ENCODE measurements at regions not wholly inside any gene's neighbourhood (a gene's known extent, or its start where the extent isn't known, plus 50 kb on each side); places are given as distances from the start of the nearest gene placed in this dataset.

DNA sequence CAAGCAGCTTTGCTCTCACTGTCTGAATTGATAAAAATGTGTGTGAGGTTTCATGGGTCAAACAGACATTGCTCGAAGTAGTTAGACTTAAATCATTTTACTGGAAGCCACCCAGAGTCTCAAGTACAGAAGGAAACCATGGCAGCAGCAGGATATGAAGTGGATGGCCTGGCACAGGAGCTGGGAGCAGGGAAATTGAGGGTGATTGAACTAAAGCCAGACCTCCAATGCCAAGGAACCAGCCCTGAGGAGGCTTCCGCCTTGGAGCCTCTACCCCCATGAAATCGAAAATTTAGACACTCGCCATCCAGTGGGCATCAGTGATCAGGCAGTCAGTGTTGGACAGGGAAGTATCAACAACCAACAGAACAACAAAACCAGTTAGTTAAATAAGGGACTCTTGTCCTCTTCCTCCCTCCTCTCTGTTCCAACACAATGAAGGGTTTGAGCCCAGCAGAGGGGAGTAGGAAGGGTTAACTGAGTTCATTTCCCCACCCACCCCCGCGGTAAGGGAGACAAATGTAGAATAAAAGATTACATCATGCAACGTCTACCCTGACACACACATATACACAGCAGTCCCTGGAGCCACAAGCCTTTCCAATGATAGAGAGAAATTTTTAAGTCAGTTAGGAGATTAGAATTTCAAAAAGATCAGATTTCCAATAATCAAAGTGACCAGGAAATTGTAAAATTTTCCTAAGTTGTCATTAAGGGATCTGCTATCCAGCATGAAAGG, 156.3 kb downstream of the SLC16A9 start:
- DNase-seq (ENCODE audit: low spot score), result no peak

DNA sequence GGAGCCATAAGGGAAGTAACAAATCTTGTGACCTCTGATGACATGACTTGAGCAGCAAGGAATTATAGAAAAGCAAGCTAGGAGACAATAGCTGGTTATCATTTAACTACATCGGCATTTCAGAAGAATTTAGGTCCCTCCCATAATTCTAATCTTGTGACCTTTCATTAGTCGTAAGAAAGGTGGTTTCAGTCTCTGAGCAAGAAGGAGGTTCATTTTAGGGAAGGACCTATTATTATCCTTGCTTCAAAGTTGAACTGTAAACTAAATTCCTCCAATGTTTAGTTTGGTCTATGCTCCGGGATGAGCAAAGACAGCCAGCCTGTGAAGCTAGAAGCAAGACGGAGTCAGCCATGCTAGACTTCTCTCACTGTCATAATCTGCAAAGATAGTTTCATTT, 159.6 kb downstream of the SLC16A9 start:
- no peak for DNase-seq (ENCODE audit: low spot score)

- no peak for DNase-seq (ENCODE audit: low spot score)
Measured at GRCh38 chr10:59538623-59539022, 171.0 kb downstream of the SLC16A9 start.

DNA sequence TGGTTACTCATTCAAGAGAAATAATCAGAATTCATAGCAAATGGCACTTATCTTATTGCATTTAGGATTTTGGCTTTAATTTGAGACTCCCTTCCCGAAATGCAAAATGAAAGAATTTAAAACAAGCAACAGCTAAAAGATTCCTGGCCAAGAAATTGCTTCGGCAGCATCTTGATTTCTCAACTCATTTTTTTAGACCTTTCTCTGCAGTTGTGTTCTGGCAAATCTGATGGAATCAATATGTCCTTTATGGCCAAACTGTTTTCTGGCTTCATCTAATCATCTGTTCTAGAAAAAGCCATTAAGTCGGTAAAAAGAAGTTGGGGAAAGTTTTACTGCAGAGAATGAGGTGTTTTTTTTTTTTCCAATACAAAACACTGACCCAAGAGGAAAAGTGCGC, 172.1 kb downstream of the SLC16A9 start:
- DNase-seq (ENCODE audit: low spot score), result no peak

GRCh38 chr10:59536167-59537014, 173.3 kb downstream of the SLC16A9 start:
- DNase-seq (ENCODE audit: low spot score), result no peak

DNA sequence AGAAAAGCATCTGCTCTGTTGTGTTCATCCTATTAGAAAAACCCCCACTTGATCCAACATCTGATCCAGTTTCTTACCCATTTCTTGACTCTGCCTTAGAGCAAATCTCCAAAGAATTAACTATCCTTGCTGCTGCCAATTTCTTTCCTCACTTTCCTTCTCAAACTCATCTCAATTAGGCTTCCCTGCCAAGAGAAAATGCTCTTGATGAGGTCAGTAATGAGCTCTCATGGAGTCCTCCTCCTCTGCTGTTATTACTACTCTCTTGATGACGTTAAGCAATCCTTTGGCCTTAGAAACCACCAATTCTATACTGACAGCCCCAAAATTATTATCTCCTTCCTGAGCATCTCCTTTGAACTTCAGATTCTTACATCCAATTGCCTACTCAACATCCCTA, 162.0 kb upstream of the FAM13C start:
- no peak for DNase-seq (ENCODE audit: low spot score)

GRCh38 chr10:59523851-59524250, 161.5 kb upstream of the FAM13C start:
- no peak for DNase-seq (ENCODE audit: low spot score)

GRCh38 chr10:59517996-59518395, 155.6 kb upstream of the FAM13C start:
- no peak for DNase-seq (ENCODE audit: low spot score)

DNA sequence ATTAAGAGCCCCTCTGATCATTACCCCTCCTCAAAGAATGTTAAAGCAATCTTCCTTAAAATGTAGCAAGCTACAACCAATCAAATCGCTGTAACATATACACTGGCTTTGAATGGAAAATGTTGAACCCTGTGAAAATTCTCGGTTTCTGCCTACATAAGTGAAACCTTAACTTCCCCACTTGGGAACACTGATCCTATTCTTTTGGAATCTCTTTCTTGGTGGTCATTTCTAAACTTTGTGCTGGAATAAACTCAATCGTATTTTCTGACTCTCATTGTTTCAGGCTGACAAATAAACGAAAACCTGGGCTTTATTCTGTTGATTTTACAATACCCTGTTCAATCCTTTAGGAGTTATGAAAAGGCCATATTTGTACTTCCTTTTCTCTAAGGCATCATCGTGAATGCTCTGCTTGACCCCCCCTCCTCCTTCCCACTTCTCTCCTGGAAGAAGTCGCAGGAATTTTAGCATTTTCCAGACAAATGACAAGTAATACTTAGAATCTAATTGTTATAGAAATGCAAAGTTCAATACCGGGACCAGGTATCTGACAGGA, 155.1 kb upstream of the FAM13C start:
- DNase-seq (ENCODE audit: low spot score), result no peak

GRCh38 chr10:59513558-59513957, 151.2 kb upstream of the FAM13C start:
- no peak for DNase-seq (ENCODE audit: low spot score)

DNA sequence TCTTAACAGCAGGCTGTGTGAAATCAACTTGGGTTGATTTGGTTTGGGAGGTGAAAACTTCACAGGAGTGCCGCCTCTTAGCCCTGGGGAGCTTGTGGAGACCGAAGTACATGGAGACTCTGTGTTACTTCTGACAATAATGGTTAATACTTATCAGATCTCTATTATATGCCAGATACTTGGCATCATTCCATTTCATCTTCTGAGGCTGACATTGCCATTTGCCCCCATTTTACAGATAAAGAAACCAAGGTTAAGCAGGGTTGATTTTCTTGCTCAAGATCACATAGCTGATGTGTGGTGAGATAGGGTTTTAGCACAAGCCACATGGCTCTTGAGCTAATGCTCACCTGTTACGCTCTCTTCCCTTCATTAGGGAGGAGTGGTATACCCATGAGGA, 150.6 kb upstream of the FAM13C start:
- no peak for DNase-seq (ENCODE audit: low spot score)

GRCh38 chr10:59508956-59509355, 146.6 kb upstream of the FAM13C start:
- DNase-seq (ENCODE audit: low spot score), result no peak

GRCh38 chr10:59508296-59508695, 145.9 kb upstream of the FAM13C start:
- no peak for DNase-seq (ENCODE audit: low spot score)

DNA sequence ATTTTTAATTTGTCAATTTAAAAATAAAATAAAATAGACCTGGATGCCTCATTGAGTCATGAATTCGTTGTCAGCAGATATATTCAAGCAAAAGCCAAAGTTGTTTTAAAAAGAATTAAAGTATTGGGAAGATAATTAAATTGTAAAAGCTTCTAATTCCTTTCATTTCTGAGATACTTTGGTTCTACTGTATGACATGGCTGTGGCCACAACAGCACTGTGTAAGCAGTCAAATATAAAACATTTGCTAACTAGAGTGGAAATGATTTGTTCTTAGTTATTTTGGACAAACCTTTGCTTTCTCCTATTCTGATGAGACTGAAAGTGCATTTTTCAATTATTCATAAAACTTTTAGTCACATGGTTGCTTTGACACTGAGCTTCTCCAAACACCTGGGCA, 143.6 kb upstream of the FAM13C start:
- DNase-seq (ENCODE audit: low spot score), result no peak

DNA sequence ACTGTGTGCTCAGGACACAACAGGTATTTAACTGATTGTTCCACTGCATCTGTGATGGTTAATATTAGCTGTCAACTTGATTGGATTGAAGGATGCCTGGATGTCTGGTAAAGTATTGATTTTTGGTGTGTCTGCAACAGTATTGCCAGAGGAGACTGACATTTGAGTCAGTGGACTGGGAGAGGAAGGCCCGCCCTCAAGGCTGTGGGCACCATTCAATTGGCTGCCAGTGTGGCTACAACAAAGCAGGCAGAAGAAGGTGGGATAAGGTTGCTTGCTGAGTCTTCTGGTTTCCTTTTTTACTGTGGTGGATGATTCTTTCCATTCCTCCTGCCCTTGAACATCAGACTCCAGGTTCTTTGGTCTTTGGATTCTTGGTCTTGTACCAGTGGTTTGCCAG, 137.1 kb upstream of the FAM13C start:
- no peak for DNase-seq (ENCODE audit: low spot score)

DNA sequence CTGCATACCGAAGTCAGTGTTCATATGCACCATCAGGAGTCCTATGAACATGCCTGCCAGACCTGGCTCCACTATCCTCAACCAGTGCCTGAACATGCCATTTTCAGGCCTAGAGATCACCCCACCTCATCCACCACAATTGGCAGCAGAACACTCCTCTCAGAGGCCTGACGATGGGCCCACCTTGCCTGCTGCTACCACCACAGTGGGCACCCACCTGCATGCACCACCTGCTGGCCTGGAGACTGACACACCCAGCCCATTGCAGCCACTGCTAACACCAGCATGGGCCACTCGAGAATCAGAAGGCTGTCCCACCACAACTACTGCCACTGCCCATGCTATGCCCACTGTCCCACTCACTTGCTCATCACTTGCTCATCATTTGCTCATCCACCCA, 130.7 kb upstream of the FAM13C start:
- no peak for DNase-seq (ENCODE audit: low spot score)

DNA sequence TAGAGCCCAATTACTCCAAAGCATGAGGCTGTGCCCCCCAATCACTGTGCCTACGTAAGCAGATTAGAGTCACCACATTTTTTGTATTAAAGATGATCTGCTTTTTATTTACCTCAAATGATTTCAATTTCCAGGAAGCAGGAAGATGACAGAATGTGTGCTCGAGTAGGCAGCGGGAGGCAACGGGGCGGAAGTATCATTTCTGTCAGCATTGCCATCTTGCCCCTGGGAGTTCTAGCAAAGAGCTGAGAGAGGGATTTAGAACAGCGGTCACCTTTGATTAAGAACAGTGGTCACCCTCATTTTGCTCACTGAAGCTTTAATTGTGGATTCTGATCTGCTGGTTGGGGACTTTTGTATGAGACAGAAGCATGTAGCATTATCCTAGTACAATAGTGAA, 117.1 kb upstream of the FAM13C start:
- DNase-seq (ENCODE audit: low spot score), result no peak

- DNase-seq (ENCODE audit: low spot score), result no peak
Measured at GRCh38 chr10:59470570-59470969, 108.2 kb upstream of the FAM13C start.

- peak; percentile 5 for DNase-seq (ENCODE audit: low spot score)
Measured at GRCh38 chr10:59465088-59465487, 102.7 kb upstream of the FAM13C start.

DNA sequence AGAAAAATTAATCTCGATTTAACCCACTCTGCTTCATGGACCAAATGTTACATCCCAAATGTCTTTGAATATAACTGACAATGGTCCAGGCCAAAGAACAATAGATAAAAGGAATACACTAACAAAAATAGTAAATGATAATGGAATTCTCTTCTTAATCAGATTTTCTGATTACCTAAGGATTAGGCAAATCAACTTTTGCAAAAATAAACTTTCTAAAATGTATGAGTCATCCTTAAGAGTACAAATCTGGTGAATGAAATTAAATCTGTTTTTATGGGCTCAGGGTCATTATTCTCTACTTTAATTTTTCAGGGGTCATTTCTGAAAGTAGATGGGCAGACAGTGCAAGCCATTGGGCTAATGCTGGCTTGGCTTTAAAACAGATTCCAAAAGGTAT, 102.1 kb upstream of the FAM13C start:
- no peak for DNase-seq (ENCODE audit: low spot score)

DNA sequence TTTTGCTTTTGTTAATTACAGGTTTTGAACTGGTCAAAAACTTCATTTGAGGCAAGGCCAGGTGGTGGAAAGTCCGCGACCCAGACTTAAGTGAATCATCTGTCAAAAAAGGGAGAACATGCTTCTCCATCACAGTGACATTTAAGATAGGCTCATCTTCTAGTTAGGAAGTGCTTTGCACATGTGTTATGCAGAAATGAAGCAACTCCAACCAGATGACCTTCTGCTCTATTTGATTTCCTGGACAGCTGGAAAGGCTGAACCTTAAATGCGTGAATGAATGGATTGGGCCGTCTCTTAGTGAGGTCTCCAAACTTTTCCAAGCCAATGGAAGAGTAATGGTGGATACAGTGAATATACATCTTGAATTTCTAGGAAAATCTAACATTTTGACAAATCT, 101.6 kb upstream of the FAM13C start:
- DNase-seq (ENCODE audit: low spot score), result no peak

GRCh38 chr10:59460601-59461000, 98.3 kb upstream of the FAM13C start:
- no peak for DNase-seq (ENCODE audit: low spot score)

DNA sequence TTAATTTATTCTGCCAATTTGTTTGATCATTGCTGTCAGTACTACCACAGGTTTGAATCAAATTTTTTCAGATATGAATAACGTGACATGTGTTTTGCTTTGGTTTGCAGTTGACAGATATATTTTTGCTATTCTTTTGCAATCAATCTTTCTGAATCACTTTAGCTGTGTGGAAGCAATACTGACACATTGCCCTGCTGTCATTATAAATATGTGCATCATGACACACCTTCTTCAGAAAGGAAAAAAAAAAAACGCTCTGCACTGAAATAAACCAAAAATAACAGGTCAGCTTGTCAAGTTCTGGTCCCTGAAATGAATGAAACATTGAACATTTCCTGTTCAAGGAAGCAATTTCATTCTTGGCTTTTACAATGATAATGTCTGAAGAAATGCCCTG, 93.8 kb upstream of the FAM13C start:
- no peak for DNase-seq (ENCODE audit: low spot score)

Measured in NAMALWA (cell line).